GM19035 (cell line): ENCODE measurements at regions not wholly inside any gene's neighbourhood (a gene's known extent, or its start where the extent isn't known, plus 50 kb on each side); places are given as distances from the start of the nearest gene placed in this dataset.

Experiments used
- ATAC-seq: cut with Tn5 transposase; IDR thresholded peaks from one replicate; pipeline ENCODE4 v1.9.1; 2021; ENCODE audit not compliant: unreplicated experiment

- no peak for ATAC-seq
These were observed 334.5 kb upstream of the UMPS start for GRCh38 chr3:124395584-124396338.

DNA sequence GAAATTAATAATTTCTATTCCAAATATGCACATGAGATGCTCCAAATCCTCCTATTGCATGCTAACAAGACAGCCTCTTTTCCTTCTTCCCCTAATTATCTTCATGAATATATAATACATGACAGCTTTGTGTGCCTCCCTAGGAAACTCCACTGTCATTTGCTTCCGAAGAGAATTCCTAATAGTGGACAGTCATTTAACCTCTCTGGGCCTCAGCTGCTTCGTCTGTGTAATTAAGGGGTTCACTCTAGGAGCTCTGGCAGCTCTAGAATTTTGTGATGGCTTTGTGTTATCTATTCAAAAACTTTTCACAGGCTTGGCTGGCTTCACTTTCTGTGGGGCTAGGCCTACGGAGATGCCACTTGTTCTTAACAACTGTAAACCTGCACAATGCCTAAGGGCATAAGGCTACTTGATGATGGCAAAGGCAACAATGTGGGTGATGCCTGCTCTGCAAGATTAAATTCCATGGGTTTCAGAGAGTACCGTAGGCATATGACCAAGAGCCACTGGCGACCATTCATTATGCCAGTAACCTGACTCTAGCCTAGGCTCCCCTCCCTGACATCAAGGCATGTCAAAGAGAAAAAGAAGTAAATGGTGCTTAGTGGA, 333.8 kb upstream of the UMPS start:
- ATAC-seq: no peak

DNA sequence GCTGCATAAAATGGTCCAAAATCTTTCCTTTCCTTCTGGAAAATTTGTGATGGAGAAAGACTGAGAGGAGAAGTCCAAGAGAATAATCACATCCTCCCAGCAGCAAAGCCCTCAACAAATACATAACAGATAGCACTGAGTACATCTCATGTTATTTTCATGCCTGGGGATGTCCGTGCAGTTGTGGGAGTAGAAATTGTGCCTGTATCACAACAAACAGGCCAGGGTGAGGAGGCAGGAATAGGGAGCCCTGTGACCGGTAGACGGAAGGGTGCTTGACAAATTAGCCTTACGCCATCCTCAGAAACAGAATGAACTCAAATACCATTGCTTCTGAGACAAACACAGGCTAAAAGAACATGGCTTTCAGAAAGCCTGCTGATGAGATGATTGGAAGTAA, 333.2 kb upstream of the UMPS start:
- ATAC-seq: no peak

GRCh38 chr3:124398594-124398993, 331.7 kb upstream of the UMPS start:
- ATAC-seq: no peak

- ATAC-seq: no peak
These were observed 328.4 kb upstream of the UMPS start for GRCh38 chr3:124401843-124402242.

GRCh38 chr3:124402791-124403190, 327.5 kb upstream of the UMPS start:
- no peak for ATAC-seq

DNA sequence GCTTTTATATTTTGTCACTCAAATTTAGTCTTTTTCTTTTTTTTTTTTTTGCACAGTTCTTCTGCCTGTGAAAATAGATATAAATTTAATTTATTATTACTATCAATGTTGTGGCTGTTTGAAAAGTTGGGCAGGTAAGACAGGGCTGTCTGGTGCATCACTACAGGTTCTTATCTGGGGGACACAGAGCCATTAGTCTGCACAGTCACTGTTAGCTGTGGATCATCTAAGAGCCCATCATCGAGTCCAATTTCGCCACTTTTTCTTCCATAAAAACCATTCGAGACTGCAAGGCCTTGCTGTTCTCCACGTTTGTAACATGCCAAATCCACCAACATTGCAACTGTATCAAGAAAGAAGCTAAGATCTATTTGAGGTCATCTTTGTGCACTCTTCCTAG, 325.6 kb upstream of the UMPS start:
- ATAC-seq: no peak

GRCh38 chr3:124407260-124407659, 323.0 kb upstream of the UMPS start:
- no peak for ATAC-seq

- no peak for ATAC-seq
These were observed 320.5 kb upstream of the UMPS start for GRCh38 chr3:124409650-124410275.

DNA sequence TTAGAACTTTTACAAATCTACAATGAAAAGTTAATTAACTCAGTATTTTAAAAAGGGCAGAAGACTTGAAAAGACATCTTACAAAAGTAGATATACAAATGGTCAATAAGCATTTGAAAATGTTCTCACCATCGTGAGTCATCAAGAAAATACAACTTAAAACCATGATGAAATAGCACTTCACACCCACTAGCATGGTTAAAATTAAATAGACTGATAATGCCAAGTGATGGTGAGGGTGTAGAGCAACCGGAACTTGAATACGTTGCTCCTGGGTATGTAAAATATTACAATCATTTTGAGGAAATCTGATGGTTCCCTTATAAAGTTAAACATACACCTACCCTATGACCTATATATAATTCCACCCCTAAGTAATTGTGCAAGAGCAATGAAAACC, 319.8 kb upstream of the UMPS start:
- ATAC-seq: no peak

DNA sequence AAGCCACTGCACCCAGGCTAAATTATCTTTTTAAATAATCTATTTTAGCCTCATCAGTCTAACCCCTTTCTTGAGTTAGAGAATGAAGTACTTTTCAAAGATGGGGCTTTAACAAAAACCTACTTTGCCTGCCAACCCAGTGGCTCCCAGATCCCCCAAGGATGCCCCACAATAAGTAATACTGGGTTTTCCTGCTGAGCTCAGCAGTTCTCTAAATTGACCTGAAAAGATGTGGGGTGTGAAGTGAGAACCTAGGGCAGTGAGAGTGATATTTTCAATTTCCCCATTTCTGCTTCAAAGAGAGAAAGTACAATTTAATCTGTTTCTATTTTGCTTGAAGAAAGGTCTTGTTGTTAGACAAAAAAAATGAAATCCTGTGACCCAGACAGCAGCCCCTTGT, 318.5 kb upstream of the UMPS start:
- ATAC-seq: no peak

DNA sequence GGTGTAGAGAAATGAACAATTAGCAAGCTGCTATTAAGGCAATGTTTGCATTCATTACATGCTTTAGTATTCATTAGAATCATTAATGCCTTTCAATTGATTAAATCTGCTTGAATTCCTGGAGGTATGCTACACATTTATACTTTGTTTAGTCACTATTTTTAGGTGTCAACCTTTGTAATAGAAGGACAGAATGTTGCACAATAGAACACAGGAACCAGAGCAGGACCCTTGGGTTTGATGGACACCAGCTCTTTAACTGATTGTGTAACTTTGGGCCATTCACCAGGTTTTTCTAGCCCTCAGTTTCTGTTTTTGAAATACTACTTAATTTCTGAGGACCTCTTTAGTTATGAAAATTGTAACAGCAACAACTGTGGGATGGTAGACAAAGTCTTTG, 317.6 kb upstream of the UMPS start:
- ATAC-seq: no peak

GRCh38 chr3:124413393-124413792, 316.9 kb upstream of the UMPS start:
- no peak for ATAC-seq

DNA sequence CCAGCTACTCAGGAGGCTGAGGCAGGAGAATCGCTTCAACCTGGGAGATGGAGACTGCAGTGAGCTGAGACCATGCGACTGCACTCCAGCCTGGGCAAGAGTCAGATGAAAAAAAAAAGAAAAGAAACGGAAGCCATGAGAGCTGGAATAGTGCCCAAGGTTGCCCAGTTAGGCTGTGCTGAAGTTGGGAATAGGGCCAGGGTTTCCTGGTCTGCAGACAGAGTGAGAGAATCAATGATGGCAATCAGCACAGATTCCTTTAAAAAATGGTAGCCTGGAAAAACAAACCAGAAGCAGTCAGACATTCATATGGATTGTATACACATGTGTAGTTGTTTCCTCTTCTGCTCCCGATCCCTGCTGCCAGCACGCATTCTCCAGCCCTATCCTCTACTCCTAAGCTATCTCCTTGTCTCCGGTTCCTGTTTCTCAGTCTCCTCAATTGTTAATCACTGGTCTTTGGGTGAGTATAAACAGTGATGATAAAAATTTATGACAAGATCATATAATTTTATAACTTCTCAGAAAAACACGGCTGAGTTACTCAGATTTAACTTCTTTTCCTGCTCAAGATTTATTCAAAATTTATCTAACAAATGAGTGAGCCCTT, 316.2 kb upstream of the UMPS start:
- ATAC-seq: no peak

DNA sequence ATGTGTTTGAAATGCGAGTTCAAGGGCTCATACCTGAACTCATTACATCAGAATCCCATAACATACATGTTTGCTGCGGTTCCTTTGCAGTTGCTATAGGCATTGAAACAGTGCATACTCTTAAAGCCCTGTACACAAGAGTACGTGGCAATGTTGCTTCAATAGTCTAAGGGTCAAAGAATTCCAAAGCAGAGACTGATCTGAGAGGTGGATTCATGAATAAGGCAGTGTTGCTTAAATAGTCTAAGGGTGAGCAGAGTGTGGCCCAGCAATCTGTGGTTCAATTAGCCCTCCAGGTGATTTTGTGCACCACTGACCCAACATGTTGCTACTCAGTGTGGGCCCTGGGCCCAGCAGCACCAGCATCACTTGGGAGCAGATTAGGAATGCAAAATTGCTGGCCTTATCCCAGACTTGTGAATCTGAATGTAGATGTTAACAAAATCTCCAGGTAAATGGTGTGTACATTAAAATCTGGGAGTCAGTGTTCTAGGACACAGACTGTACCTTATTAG, 314.7 kb upstream of the UMPS start:
- no peak for ATAC-seq

- no peak for ATAC-seq
These were observed 310.9 kb upstream of the UMPS start for GRCh38 chr3:124419303-124419702.

GRCh38 chr3:124420392-124420791, 309.9 kb upstream of the UMPS start:
- no peak for ATAC-seq

GRCh38 chr3:124422805-124423204, 307.4 kb upstream of the UMPS start:
- ATAC-seq: no peak

- ATAC-seq: no peak
These were observed 305.9 kb upstream of the UMPS start for GRCh38 chr3:124424396-124424795.

- no peak for ATAC-seq
These were observed 304.3 kb upstream of the UMPS start for GRCh38 chr3:124425972-124426371.

GRCh38 chr3:124428372-124429128, 301.7 kb upstream of the UMPS start:
- ATAC-seq: no peak
